Endothelial cell of umbilical vein (primary cell): ENCODE measurements at regions not wholly inside any gene's neighbourhood (a gene's known extent, or its start where the extent isn't known, plus 50 kb on each side); places are given as distances from the start of the nearest gene placed in this dataset.

Source experiments
- EZH2 ChIP-seq: IDR thresholded peaks from 2 replicates; pipeline ENCODE4 v1.6.1; 2012; ENCODE audit warnings: borderline replicate concordance, low read depth, mild to moderate bottlenecking, moderate library complexity, low read length, inconsistent platforms; ENCODE audit not compliant: severe bottlenecking
- TF ChIP-seq, protein P1 (sequence below), 2 donors: IDR thresholded peaks; 1 replicate in 1 of 2; 2 replicates in 1 of 2; pipeline ENCODE4 v1.5.1; 2011; ENCODE audit warnings: low read length in 2 of 2, mild to moderate bottlenecking in 2 of 2, moderate library complexity in 2 of 2, control low read depth in 1 of 2, inconsistent platforms in 1 of 2, low read depth in 1 of 2; ENCODE audit not compliant: insufficient read depth in 1 of 2; ENCODE audit errors: extremely low read depth in 1 of 2
- TF ChIP-seq, protein P2 (sequence below): IDR thresholded peaks from 2 replicates; pipeline ENCODE4 v1.6.1; 2011; ENCODE audit not compliant: insufficient read depth, insufficient read length

DNA sequence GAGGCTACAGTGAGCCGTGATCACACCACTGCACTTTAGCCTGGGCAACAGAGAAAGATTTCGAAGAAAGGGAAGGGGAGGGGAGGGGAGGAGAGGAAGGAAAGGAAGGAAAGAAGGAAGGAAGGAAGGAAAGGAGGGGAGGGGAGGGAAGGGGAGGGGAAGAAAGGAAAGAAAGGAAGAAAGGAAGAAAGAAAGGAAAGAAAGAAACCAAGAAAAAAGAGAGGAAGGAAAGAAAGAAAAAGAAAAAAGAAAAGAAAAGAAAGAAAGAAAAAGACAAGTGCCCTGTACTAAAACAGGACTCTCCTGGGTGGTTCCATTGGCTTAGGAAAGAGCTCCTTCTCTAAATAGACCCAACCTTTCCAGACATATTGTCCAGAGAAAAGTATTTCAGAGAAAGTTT lies 136.6 kb downstream of the PXDC1 start:
- TF ChIP-seq, protein P1, sequence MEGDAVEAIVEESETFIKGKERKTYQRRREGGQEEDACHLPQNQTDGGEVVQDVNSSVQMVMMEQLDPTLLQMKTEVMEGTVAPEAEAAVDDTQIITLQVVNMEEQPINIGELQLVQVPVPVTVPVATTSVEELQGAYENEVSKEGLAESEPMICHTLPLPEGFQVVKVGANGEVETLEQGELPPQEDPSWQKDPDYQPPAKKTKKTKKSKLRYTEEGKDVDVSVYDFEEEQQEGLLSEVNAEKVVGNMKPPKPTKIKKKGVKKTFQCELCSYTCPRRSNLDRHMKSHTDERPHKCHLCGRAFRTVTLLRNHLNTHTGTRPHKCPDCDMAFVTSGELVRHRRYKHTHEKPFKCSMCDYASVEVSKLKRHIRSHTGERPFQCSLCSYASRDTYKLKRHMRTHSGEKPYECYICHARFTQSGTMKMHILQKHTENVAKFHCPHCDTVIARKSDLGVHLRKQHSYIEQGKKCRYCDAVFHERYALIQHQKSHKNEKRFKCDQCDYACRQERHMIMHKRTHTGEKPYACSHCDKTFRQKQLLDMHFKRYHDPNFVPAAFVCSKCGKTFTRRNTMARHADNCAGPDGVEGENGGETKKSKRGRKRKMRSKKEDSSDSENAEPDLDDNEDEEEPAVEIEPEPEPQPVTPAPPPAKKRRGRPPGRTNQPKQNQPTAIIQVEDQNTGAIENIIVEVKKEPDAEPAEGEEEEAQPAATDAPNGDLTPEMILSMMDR (IDR thresholded peaks at IDR 0.05; ENCODE audit: extremely low read depth in 1 of 2, insufficient read depth in 1 of 2, low read depth in 1 of 2, low read length in 2 of 2), result no peak
- TF ChIP-seq, protein P2, sequence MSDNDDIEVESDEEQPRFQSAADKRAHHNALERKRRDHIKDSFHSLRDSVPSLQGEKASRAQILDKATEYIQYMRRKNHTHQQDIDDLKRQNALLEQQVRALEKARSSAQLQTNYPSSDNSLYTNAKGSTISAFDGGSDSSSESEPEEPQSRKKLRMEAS, result no peak
- no peak for TF ChIP-seq EZH2
